ENCODE measurements at regions not wholly inside any gene's neighbourhood (a gene's known extent, or its start where the extent isn't known, plus 50 kb on each side); places are given as distances from the start of the nearest gene placed in this dataset.

DNA sequence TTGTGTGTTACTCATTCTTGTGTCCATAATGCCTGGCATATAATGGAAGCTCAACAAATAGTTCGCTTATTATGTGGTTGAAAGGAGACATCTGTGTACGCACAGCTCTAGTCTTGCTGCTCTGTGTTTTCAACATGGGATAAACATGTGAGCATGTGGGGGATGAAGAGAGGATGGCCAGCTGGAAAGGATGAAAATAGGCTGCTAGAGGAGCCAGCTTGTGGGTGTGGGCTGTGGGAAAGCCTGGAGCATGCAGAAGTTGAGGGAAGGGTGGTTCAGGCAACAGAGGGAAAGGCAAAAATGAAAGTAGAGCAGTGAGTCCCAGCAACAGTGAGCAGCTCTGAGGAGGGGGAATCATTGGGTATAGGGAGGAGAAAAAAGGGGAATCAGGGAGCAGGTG is 324.6 kb upstream of the CDH11 start:
- TF ChIP-seq, protein P1, sequence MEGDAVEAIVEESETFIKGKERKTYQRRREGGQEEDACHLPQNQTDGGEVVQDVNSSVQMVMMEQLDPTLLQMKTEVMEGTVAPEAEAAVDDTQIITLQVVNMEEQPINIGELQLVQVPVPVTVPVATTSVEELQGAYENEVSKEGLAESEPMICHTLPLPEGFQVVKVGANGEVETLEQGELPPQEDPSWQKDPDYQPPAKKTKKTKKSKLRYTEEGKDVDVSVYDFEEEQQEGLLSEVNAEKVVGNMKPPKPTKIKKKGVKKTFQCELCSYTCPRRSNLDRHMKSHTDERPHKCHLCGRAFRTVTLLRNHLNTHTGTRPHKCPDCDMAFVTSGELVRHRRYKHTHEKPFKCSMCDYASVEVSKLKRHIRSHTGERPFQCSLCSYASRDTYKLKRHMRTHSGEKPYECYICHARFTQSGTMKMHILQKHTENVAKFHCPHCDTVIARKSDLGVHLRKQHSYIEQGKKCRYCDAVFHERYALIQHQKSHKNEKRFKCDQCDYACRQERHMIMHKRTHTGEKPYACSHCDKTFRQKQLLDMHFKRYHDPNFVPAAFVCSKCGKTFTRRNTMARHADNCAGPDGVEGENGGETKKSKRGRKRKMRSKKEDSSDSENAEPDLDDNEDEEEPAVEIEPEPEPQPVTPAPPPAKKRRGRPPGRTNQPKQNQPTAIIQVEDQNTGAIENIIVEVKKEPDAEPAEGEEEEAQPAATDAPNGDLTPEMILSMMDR (IDR thresholded peaks at IDR 0.05; ENCODE audit: unreplicated experiment), result no peak
- Mint-ChIP-seq H3K4me3 (no peak overlapping the region), H3K36me3 (peaks cover 6% of the 10 kb centered on the region), H3K27me3 (ENCODE audit: low read depth) (peaks cover 2% of the 10 kb centered on the region), H3K27ac (no peak overlapping the region), H3K9me3 (peaks cover 26% of the 10 kb centered on the region), H3K4me1 (peaks cover 9% of the 10 kb centered on the region)
- DNase-seq (ENCODE audit: low spot score in 2 of 2, unreplicated experiment in 2 of 2), result no peak

DNA sequence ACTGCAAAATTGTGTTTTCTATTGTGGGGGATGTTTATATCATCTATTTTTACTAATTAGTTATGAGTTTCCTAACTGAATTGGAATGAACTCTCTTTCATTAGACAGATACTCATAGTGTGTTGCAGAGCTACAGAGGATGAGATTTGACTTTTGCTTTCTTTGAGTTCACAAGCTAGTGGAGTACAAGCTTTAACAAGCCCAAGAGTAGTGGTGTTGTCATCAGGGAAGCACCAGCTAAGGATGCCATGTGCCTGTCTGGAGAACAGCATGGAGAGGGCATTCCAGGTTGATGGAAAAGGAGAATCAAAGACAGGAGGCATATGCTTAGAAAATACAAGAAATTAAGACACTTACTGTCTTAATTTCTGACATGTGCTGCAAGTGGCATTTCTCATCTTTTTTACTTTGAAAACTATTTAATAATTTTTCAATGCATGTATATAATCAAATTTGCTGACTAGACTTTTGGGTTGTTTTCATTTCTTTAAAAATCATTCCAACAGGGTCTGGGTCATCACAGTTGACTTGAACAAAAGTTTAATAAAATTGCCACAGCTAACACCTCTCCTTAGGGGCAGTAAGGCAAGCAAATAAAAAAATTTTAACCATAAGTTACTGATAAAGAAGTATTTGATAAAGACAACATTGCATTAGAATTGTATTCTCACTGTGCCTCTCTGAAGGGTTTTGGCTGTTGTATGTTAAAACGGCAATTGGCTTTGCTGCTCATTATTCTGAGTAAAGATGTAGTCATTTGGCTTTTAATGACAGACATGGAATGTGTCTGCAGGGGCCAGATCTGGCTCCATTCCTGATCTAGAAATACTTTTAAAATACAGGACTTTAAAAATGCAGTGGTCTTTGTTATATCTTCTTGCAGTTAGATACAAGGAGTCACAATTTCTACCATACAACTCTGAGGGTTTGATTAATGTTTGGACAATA is 323.7 kb upstream of the CDH11 start:
- DNase-seq (ENCODE audit: low spot score in 2 of 2, unreplicated experiment in 2 of 2), result no peak

DNA sequence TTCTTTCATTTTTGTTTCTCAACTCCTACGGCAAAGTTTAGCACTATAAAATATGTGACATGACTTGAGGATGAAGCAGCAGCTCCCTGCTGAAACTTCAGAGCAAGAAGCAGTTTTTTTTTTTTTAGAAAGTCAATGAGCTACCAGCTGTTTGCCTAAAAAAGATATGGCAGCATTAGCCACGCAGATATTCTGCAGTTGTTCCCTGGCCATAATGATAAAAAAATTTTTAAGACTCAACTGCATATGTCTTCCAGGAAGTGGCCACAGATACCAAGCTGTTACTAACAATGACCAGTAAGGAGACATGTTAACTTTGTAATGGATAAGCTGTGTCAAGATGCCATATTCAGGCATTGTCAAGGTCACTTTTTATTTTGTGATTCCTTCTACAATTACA is 319.6 kb upstream of the CDH11 start:
- TF ChIP-seq, protein P1 (IDR thresholded peaks at IDR 0.05; ENCODE audit: unreplicated experiment), result no peak
- Mint-ChIP-seq H3K27me3 (ENCODE audit: low read depth) (peaks cover 10% of the 10 kb centered on the region), H3K4me3 (no peak overlapping the region), H3K27ac (no peak overlapping the region), H3K4me1 (peaks cover 9% of the 10 kb centered on the region), H3K36me3 (no peaks in the 10 kb centered on the region), H3K9me3 (peaks cover 3% of the 10 kb centered on the region)
- no peak for DNase-seq (ENCODE audit: low spot score in 2 of 2, unreplicated experiment in 2 of 2)

More for the DNA sequence above, 323.7 kb upstream of the CDH11 start:
- TF ChIP-seq, protein P1 (IDR thresholded peaks at IDR 0.05; ENCODE audit: unreplicated experiment), result no peak
- peaks cover 6% of the 10 kb centered on the region for H3K36me3 Mint-ChIP-seq
- peaks cover 25% of the 10 kb centered on the region for H3K9me3 Mint-ChIP-seq
- H3K27ac Mint-ChIP-seq, result no peak overlapping the region
- H3K27me3 Mint-ChIP-seq (ENCODE audit: low read depth), result peaks cover 2% of the 10 kb centered on the region
- H3K4me1 Mint-ChIP-seq, result peaks cover 9% of the 10 kb centered on the region
- no peak overlapping the region for H3K4me3 Mint-ChIP-seq

DNA sequence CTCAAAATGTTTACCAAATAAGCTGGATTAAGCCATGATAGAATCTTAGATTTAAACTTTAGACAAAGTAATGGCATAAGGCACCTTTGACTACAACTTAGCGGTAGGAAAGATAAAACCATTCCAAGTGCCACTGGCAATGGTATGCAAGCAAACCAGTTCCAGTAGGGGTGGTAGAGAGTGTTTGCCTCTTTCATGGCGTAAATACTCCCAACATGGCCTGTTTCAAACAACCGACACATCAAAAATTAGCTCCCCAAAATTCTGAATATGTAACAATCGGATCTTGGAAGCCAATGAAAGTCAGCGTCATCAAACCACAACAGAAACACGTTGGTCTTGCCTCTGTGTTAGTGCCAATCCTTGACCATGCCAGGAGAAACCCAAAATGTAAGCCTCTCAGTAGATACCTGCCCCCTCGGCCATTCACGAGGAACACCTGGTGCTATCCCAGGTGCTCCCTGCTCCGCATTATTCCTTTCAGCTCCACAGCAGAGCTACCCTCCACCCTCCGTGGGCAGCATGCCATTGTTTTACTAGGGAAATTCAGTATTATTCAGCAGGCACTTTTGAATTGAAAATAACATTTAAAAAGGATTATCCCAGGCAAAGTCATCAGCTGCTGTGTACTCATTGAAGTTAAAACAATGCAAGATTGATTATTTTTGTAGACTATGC is 307.8 kb upstream of the CDH11 start:
- Mint-ChIP-seq H3K36me3 (no peaks in the 10 kb centered on the region), H3K9me3 (no peaks in the 10 kb centered on the region), H3K4me1 (no peaks in the 10 kb centered on the region), H3K4me3 (no peak overlapping the region), H3K27ac (no peak overlapping the region), H3K27me3 (ENCODE audit: low read depth) (peaks cover under 1% of the 10 kb centered on the region)
- TF ChIP-seq, protein P1 (IDR thresholded peaks at IDR 0.05; ENCODE audit: unreplicated experiment), result no peak
- DNase-seq (ENCODE audit: low spot score in 2 of 2, unreplicated experiment in 2 of 2), result no peak

DNA sequence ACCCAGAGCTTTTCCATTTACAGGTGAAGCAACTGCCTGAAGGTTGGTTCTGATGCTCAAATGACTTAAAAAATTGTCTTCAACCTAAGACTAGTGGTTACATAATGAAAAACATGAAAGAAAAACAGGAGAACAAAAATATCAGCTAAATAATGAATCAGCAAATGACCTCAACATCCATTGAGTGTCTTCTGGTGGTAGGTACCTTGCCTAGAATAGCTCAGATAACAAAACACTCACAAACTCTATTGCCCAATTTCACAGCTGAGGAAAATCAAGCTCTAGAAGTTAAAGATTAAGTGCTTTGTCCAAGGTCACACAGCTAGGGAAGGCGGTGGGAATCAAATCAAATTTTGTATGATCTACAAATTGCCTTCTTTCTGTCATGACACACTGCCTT is 304.6 kb upstream of the CDH11 start:
- TF ChIP-seq, protein P1 (IDR thresholded peaks at IDR 0.05; ENCODE audit: unreplicated experiment), result peak; percentile 12
- Mint-ChIP-seq H3K4me3 (no peak overlapping the region), H3K4me1 (no peaks in the 10 kb centered on the region), H3K36me3 (no peaks in the 10 kb centered on the region), H3K27me3 (ENCODE audit: low read depth) (peaks cover 2% of the 10 kb centered on the region), H3K9me3 (peaks cover 4% of the 10 kb centered on the region), H3K27ac (no peak overlapping the region)
- no peak for DNase-seq (ENCODE audit: low spot score in 2 of 2, unreplicated experiment in 2 of 2)

Data from mesothelial cell of epicardium (in vitro differentiated cells).